Hepatocyte (in vitro differentiated cells): ENCODE measurements at regions not wholly inside any gene's neighbourhood (a gene's known extent, or its start where the extent isn't known, plus 50 kb on each side); places are given as distances from the start of the nearest gene placed in this dataset.

Experiments used
- DNase-seq: peaks from one replicate; pipeline ENCODE4 v3.0.0-alpha.2; 2016; ENCODE audit warnings: low spot score
- H2AFZ ChIP-seq: fragments of 200-600 bp; sonication (generic); 2 replicates; pipeline ENCODE4 v1.6.0; 2016; ENCODE audit warnings: antibody characterized with exemption, mild to moderate bottlenecking
- H3K27ac ChIP-seq: fragments of 200-600 bp; sonication (generic); 2 replicates; pipeline ENCODE4 v1.5.1; 2016; ENCODE audit warnings: mild to moderate bottlenecking
- H3K27me3 ChIP-seq: fragments of 200-600 bp; sonication (generic); 2 replicates; pipeline ENCODE4 v1.6.1; 2016
- H3K36me3 ChIP-seq: fragments of 200-600 bp; sonication (generic); replicated peaks from 2 replicates; pipeline ENCODE4 v1.5.1; 2016; ENCODE audit warnings: low read depth; ENCODE audit not compliant: insufficient read depth
- H3K4me1 ChIP-seq: fragments of 200-600 bp; sonication (generic); 2 replicates; pipeline ENCODE4 v1.5.1; 2016; ENCODE audit warnings: mild to moderate bottlenecking, moderate library complexity; ENCODE audit not compliant: insufficient read depth
- H3K4me2 ChIP-seq: fragments of 200-600 bp; sonication (generic); 2 replicates; pipeline ENCODE4 v1.6.0; 2016
- H3K4me3 ChIP-seq: fragments of 200-600 bp; sonication (generic); 2 replicates; pipeline ENCODE4 v1.5.1; 2016; ENCODE audit warnings: mild to moderate bottlenecking
- H3K79me2 ChIP-seq: fragments of 200-600 bp; sonication (generic); 2 replicates; pipeline ENCODE4 v1.6.0; 2017; ENCODE audit warnings: mild to moderate bottlenecking
- H3K9me2 ChIP-seq: fragments of 200-600 bp; sonication (generic); replicated peaks from 2 replicates; pipeline ENCODE4 v1.6.0; 2017; ENCODE audit warnings: mild to moderate bottlenecking; ENCODE audit not compliant: insufficient read depth
- H3K9me3 ChIP-seq: fragments of 200-600 bp; sonication (generic); 2 replicates; pipeline ENCODE4 v1.5.1; 2016; ENCODE audit warnings: low read depth, mild to moderate bottlenecking
- H4K20me1 ChIP-seq: fragments of 200-600 bp; sonication (generic); 2 replicates; pipeline ENCODE4 v1.6.0; 2016; ENCODE audit warnings: mild to moderate bottlenecking; ENCODE audit not compliant: insufficient read depth, poor library complexity, severe bottlenecking
- EZH2 ChIP-seq: fragments of 200-600 bp; sonication (generic); IDR thresholded peaks from 2 replicates; pipeline ENCODE4 v1.6.1; 2016; ENCODE audit warnings: antibody characterized with exemption, mild to moderate bottlenecking, borderline replicate concordance
- EZH2phosphoT487 ChIP-seq: fragments of 200-600 bp; sonication (generic); IDR thresholded peaks from one replicate; pipeline ENCODE4 v1.6.1; 2018; ENCODE audit warnings: antibody characterized with exemption, mild to moderate bottlenecking, low read depth, moderate library complexity; ENCODE audit not compliant: unreplicated experiment, severe bottlenecking
- WGBS: methylation state at CpG from one replicate; pipeline ENCODE4 v1.1.6; 2016; ENCODE audit warnings: low lambda C conversion rate; ENCODE audit errors: missing lambda C conversion rate; 5-methylcytosine and 5-hydroxymethylcytosine counted together
- TF ChIP-seq, protein P1 (sequence below): fragments of 200-600 bp; sonication (generic); IDR thresholded peaks from 2 replicates; pipeline ENCODE4 v1.5.1; 2016; ENCODE audit warnings: antibody characterized with exemption, mild to moderate bottlenecking; ENCODE audit not compliant: poor library complexity

DNA sequence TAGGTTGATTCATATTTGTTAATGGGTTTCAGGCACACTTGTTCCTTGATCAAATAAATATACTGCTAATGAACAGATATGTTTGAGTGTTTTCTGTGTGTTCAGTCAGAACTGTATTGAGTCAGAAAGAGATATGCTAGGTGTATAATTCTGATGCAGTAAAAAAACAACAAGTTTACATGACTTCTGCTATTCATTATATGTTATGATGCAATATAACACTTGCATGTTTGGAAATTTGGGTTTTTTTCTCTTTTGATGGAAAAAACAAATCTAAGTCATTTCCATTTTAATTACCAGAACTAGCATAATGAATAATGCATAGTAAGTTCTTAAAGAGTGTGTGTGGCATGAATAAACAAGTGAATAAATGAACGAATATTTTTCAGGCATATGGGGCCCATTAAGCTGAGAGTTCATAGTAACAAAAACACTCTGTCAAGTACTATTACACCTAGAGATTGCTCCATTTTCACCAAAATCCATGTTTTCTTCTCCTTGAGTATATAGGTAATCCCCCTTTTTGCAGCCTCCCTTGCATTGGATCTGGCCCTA, 208.3 kb upstream of the NT5E start:
- Histone ChIP-seq H3K79me2 (no peaks in the 10 kb centered on the region), H2AFZ (no peak overlapping the region), H3K4me2 (no peak overlapping the region), H4K20me1 (no peaks in the 10 kb centered on the region), H3K9me2 (no peaks in the 10 kb centered on the region), H3K4me1 (no peaks in the 10 kb centered on the region), H3K4me3 (no peak overlapping the region), H3K36me3 (no peaks in the 10 kb centered on the region), H3K27me3 (no peaks in the 10 kb centered on the region), H3K9me3 (no peaks in the 10 kb centered on the region), H3K27ac (no peak overlapping the region)
- 79% methylated on average over 1 of the region's 1 CpG for WGBS
- TF ChIP-seq EZH2, result no peak
- TF ChIP-seq EZH2phosphoT487, result no peak
- TF ChIP-seq, protein P1, sequence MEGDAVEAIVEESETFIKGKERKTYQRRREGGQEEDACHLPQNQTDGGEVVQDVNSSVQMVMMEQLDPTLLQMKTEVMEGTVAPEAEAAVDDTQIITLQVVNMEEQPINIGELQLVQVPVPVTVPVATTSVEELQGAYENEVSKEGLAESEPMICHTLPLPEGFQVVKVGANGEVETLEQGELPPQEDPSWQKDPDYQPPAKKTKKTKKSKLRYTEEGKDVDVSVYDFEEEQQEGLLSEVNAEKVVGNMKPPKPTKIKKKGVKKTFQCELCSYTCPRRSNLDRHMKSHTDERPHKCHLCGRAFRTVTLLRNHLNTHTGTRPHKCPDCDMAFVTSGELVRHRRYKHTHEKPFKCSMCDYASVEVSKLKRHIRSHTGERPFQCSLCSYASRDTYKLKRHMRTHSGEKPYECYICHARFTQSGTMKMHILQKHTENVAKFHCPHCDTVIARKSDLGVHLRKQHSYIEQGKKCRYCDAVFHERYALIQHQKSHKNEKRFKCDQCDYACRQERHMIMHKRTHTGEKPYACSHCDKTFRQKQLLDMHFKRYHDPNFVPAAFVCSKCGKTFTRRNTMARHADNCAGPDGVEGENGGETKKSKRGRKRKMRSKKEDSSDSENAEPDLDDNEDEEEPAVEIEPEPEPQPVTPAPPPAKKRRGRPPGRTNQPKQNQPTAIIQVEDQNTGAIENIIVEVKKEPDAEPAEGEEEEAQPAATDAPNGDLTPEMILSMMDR, result no peak
- DNase-seq, result no peak

DNA sequence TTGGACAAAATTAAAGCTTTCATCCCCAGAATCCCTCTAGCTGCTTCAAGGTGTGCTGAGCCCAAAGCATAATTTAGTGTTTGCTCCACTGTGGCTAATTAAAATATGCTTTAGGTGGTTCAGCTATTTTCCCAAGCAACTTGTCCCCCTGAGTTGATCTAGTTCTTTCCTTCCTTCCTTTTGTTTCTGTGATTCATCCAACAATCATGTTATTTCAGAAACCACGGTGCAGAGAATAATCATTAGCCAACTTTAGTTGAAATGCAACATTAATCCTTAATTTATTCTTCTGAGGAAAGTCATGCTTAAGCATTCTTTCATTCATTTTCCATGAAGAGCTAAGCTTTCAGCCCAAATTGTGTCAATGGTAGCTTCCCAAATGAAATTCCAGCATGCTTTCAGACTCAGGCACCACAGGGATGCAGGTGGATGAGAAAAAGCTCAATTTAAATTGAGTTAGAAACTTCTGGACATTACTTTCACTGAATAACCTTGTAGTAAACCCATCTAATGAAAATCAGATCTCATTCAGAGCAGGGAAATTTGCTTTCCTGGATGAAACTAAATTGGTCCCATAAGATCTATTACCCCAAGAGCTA, 209.0 kb upstream of the NT5E start:
- Histone ChIP-seq H4K20me1 (no peaks in the 10 kb centered on the region), H3K4me1 (no peaks in the 10 kb centered on the region), H3K36me3 (no peaks in the 10 kb centered on the region), H3K9me3 (no peaks in the 10 kb centered on the region), H2AFZ (no peak overlapping the region), H3K4me3 (no peak overlapping the region), H3K79me2 (no peaks in the 10 kb centered on the region), H3K27ac (no peak overlapping the region), H3K4me2 (no peak overlapping the region), H3K9me2 (no peaks in the 10 kb centered on the region), H3K27me3 (no peaks in the 10 kb centered on the region)
- WGBS, result 80% methylated on average over 1 of the region's 1 CpG
- no peak for TF ChIP-seq EZH2phosphoT487
- TF ChIP-seq EZH2, result no peak
- TF ChIP-seq, protein P1, result no peak
- DNase-seq, result no peak

DNA sequence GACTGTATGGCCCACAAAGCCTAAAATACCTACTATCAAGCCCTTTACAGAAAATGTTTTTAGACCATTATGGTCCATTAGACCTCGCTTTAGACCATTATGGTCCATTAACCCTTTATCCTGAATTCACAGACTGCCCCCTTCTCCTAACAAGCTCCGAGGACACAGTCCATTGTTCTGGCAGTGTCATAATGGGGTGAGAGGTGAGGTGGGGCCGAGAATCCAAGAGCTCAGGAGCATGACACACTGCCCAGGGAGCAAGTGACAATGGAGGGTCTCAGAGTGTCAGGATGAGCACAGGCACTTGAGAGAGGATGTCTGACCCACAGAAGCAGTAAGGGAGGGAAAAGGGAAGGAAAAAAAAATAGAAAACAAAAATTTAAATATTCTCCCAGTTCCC, 212.4 kb upstream of the NT5E start:
- Histone ChIP-seq H3K4me1 (no peaks in the 10 kb centered on the region), H3K9me2 (no peaks in the 10 kb centered on the region), H3K9me3 (no peaks in the 10 kb centered on the region), H3K27ac (no peak overlapping the region), H2AFZ (no peak overlapping the region), H3K79me2 (no peaks in the 10 kb centered on the region), H4K20me1 (no peaks in the 10 kb centered on the region), H3K27me3 (no peaks in the 10 kb centered on the region), H3K4me3 (no peak overlapping the region), H3K36me3 (no peaks in the 10 kb centered on the region), H3K4me2 (no peak overlapping the region)
- 58% methylated on average over 3 of the region's 3 CpGs for WGBS
- no peak for DNase-seq
- TF ChIP-seq EZH2phosphoT487 (no peak), EZH2 (no peak)
- TF ChIP-seq, protein P1, result no peak
